Type B pancreatic cell (in vitro differentiated cells): ENCODE measurements at regions not wholly inside any gene's neighbourhood (a gene's known extent, or its start where the extent isn't known, plus 50 kb on each side); places are given as distances from the start of the nearest gene placed in this dataset.

Experiments
- DNase-seq: peaks from one replicate; pipeline ENCODE4 v3.0.0; 2021; ENCODE audit warnings: mixed read lengths; ENCODE audit not compliant: unreplicated experiment; ENCODE audit errors: extremely low spot score
- H3K27ac Mint-ChIP-seq: 2 replicates; pipeline ENCODE4 v1.8.0; 2021; ENCODE audit warnings: mild to moderate bottlenecking, mixed read lengths
- H3K27me3 Mint-ChIP-seq: 2 replicates; pipeline ENCODE4 v1.8.0; 2021; ENCODE audit warnings: mixed read lengths
- H3K36me3 Mint-ChIP-seq: 2 replicates; pipeline ENCODE4 v1.8.0; 2021; ENCODE audit warnings: mixed read lengths
- H3K4me1 Mint-ChIP-seq: one replicate; pipeline ENCODE4 v1.8.0; 2021; ENCODE audit warnings: mixed read lengths; ENCODE audit not compliant: unreplicated experiment
- H3K4me3 Mint-ChIP-seq: 2 replicates; pipeline ENCODE4 v1.8.0; 2021; ENCODE audit warnings: mild to moderate bottlenecking, mixed read lengths
- H3K9me3 Mint-ChIP-seq: 2 replicates; pipeline ENCODE4 v1.8.0; 2021; ENCODE audit warnings: mixed read lengths
- TF ChIP-seq, protein P1 (sequence below): fragments of 200-600 bp; sonication (generic); conservative IDR thresholded peaks from 2 replicates; pipeline ENCODE4 v1.5.0; 2021; ENCODE audit warnings: antibody characterized with exemption, mild to moderate bottlenecking

GRCh38 chr6:88456221-88456859, 290.2 kb upstream of the CNR1 start:
- no peaks in the 10 kb centered on the region for H3K4me1 Mint-ChIP-seq
- no peak for DNase-seq
- H3K27me3 Mint-ChIP-seq = no peaks in the 10 kb centered on the region
- H3K9me3 Mint-ChIP-seq = no peaks in the 10 kb centered on the region
- no peak overlapping the region for H3K4me3 Mint-ChIP-seq
- TF ChIP-seq, protein P1, sequence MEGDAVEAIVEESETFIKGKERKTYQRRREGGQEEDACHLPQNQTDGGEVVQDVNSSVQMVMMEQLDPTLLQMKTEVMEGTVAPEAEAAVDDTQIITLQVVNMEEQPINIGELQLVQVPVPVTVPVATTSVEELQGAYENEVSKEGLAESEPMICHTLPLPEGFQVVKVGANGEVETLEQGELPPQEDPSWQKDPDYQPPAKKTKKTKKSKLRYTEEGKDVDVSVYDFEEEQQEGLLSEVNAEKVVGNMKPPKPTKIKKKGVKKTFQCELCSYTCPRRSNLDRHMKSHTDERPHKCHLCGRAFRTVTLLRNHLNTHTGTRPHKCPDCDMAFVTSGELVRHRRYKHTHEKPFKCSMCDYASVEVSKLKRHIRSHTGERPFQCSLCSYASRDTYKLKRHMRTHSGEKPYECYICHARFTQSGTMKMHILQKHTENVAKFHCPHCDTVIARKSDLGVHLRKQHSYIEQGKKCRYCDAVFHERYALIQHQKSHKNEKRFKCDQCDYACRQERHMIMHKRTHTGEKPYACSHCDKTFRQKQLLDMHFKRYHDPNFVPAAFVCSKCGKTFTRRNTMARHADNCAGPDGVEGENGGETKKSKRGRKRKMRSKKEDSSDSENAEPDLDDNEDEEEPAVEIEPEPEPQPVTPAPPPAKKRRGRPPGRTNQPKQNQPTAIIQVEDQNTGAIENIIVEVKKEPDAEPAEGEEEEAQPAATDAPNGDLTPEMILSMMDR = no peak
- H3K36me3 Mint-ChIP-seq = no peaks in the 10 kb centered on the region
- H3K27ac Mint-ChIP-seq = no peak overlapping the region

GRCh38 chr6:88455317-88455716, 289.2 kb upstream of the CNR1 start:
- Mint-ChIP-seq H3K36me3 (no peaks in the 10 kb centered on the region), H3K4me1 (no peaks in the 10 kb centered on the region), H3K27me3 (no peaks in the 10 kb centered on the region), H3K9me3 (no peaks in the 10 kb centered on the region), H3K27ac (no peak overlapping the region), H3K4me3 (no peak overlapping the region)
- DNase-seq = no peak
- TF ChIP-seq, protein P1 = no peak

DNA sequence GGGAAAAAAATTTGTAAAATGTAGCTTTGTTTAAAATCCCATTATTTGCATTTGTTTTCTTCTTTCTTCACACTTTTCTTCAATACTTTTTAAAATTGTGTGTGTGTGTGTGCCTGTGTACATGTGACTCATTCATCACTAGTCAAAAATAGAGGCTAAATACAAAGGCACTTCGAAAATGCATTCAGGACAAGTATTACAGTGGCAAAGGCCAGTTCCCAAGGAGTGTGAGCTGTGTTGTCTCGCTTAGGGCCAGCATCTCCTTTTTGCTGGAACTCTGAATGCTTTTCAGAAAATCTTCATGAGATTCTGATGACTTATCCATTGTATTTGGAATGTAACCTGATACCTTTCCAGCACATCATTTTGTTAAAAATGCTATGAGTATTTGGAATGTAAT, 288.5 kb upstream of the CNR1 start:
- TF ChIP-seq, protein P1 = no peak
- Mint-ChIP-seq H3K4me1 (no peaks in the 10 kb centered on the region), H3K9me3 (no peaks in the 10 kb centered on the region), H3K27me3 (no peaks in the 10 kb centered on the region), H3K4me3 (no peak overlapping the region), H3K36me3 (no peaks in the 10 kb centered on the region), H3K27ac (no peak overlapping the region)
- DNase-seq = no peak

DNA sequence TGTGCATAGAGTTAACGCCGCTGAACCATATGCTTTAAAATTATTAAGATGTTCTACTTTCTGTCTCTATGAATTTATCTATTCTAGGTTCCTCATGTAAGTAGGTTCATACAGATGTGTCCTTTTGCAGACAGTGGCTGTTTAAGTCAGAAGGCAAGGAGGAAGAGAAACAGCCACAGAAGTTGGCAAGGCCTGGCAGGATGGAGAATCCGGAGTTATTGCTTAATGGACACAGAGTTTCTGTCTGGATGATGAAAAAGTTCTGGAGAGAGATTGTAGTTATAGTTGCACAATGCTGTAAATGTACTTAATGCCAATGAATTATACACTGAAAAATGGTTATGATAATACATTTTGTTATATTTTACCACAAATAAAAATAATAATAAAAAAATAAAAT, 283.6 kb upstream of the CNR1 start:
- TF ChIP-seq, protein P1 = no peak
- Mint-ChIP-seq H3K9me3 (no peaks in the 10 kb centered on the region), H3K27me3 (no peaks in the 10 kb centered on the region), H3K27ac (no peak overlapping the region), H3K36me3 (no peaks in the 10 kb centered on the region), H3K4me3 (no peak overlapping the region), H3K4me1 (no peaks in the 10 kb centered on the region)
- no peak for DNase-seq

DNA sequence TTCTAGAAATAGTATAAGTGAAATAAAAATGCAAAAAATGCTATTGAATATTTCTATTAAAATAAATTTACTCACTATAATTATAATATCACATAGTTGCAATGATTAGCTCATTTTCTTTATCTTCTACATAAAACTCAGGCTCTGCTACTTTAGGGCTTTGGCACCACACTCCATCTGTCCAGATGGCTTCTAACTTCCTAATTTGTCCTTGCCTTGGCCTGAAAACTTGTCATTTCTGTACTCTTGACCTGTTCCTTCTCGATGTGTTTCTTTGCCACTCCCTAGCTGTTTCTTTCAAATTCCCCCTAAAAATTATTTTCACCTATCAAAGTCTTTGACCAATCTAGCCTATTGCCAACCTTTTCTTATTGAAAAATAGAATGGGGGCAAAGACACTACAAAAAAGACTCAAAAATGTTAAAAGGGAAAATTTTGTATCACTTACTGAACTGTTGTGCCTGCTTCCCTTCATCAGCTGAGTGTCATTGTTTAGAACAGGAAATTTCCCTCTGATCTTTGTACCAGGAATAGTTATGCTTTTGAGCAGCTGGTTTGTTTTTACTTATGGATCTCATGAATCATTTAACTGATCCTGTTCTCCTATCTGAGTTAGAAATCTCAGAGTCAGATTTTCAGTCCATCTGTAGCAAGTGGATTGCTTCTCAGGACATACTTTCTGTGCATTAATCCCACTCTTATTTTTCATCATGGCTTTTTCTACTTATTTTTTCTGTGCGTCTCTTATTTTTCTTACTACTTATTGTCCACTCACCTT, 279.2 kb upstream of the CNR1 start:
- DNase-seq = no peak
- Mint-ChIP-seq H3K9me3 (no peaks in the 10 kb centered on the region), H3K4me1 (no peaks in the 10 kb centered on the region), H3K36me3 (no peaks in the 10 kb centered on the region), H3K27ac (no peak overlapping the region), H3K4me3 (no peak overlapping the region), H3K27me3 (no peaks in the 10 kb centered on the region)
- TF ChIP-seq, protein P1 = no peak
